Prostate gland (tissue), 2 donors: ENCODE measurements at regions not wholly inside any gene's neighbourhood (a gene's known extent, or its start where the extent isn't known, plus 50 kb on each side); places are given as distances from the start of the nearest gene placed in this dataset.

Experiments
- POLR2AphosphoS5 ChIP-seq: sonication (generic); formaldehyde crosslinking; IDR thresholded peaks from one replicate; pipeline ENCODE4 v1.6.1; 2017; ENCODE audit warnings: antibody characterized with exemption
- TF ChIP-seq, protein P1 (sequence below), 4 experiments: fragments of 200-600 bp in 2 of 4; fragments of 450-650 bp in 2 of 4; sonication (generic) in 2 of 4; IDR thresholded peaks; 1 replicate in 3 of 4; 2 replicates in 1 of 4; pipeline ENCODE4 v1.5.1; 2016 to 2019; ENCODE audit warnings: antibody characterized with exemption in 4 of 4, mild to moderate bottlenecking in 2 of 4, moderate library complexity in 2 of 4

DNA sequence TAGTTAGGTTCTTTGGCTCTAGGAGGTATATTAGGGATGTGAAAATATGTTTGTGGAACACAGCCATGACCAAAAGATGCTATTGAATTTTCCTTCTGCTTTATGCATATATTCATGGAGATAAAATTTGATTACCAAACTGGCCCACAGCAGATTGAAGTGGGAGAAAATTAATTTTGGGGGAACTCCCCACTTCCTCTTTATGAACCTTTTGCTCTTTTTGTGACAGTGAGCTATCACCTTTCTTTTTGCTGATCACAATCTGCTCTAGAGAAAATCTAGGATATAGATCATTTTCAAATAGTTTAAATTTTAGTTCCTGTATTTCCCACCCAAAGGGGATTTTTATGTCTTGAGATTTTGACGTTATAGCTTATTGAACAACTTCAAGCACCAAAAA lies 313.0 kb downstream of the GABRB2 start:
- TF ChIP-seq, protein P1, sequence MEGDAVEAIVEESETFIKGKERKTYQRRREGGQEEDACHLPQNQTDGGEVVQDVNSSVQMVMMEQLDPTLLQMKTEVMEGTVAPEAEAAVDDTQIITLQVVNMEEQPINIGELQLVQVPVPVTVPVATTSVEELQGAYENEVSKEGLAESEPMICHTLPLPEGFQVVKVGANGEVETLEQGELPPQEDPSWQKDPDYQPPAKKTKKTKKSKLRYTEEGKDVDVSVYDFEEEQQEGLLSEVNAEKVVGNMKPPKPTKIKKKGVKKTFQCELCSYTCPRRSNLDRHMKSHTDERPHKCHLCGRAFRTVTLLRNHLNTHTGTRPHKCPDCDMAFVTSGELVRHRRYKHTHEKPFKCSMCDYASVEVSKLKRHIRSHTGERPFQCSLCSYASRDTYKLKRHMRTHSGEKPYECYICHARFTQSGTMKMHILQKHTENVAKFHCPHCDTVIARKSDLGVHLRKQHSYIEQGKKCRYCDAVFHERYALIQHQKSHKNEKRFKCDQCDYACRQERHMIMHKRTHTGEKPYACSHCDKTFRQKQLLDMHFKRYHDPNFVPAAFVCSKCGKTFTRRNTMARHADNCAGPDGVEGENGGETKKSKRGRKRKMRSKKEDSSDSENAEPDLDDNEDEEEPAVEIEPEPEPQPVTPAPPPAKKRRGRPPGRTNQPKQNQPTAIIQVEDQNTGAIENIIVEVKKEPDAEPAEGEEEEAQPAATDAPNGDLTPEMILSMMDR (IDR thresholded peaks at IDR 0.05): no peak
- TF ChIP-seq POLR2AphosphoS5: no peak
